Fibroblast of skin of scalp (primary cell): ENCODE measurements at regions not wholly inside any gene's neighbourhood (a gene's known extent, or its start where the extent isn't known, plus 50 kb on each side); places are given as distances from the start of the nearest gene placed in this dataset.

Source experiments
- DNase-seq: peaks from one replicate; pipeline ENCODE4 v3.0.0-alpha.2; 2013

DNA sequence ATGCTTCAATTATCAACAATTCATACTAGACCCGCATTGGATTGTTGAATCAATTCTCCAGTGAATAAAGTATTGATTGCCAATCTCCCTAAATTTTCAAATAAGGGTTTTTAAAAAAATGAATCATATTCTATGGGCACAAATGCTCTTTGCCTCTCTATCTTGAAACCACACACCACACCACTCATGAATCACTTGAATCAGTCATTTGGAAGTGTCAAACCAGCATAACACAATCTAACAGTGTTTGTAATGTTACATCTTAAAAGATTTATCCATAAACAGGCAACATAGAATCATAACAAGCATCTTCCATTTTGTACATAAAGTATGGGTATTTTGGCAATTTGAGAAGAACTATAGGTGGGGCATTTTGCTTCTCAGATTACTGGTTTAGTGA is 219.5 kb upstream of the MIR17HG start:
- DNase-seq = no peak

DNA sequence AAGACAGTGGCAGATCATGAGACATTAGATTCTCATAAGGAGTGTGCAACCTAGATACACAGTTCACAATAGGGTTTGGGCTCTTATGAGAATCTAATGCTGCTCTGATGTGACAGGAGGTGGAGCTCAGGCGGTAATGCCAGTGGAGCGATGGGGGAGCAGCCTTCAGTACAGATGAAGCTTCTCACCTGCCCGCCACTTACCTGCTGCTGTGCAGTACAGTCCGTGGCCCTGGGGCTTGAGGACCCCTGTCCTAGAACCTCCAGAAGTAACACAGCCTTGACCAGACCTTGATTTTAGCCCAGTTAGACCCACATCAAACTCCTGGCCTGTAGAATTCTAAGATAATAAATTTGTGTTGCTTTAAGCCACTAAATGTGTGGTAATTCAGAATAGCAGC is 215.1 kb upstream of the MIR17HG start:
- DNase-seq = no peak

GRCh38 chr13:91132786-91133185 is 214.7 kb upstream of the MIR17HG start:
- peak; percentile 30 for DNase-seq

DNA sequence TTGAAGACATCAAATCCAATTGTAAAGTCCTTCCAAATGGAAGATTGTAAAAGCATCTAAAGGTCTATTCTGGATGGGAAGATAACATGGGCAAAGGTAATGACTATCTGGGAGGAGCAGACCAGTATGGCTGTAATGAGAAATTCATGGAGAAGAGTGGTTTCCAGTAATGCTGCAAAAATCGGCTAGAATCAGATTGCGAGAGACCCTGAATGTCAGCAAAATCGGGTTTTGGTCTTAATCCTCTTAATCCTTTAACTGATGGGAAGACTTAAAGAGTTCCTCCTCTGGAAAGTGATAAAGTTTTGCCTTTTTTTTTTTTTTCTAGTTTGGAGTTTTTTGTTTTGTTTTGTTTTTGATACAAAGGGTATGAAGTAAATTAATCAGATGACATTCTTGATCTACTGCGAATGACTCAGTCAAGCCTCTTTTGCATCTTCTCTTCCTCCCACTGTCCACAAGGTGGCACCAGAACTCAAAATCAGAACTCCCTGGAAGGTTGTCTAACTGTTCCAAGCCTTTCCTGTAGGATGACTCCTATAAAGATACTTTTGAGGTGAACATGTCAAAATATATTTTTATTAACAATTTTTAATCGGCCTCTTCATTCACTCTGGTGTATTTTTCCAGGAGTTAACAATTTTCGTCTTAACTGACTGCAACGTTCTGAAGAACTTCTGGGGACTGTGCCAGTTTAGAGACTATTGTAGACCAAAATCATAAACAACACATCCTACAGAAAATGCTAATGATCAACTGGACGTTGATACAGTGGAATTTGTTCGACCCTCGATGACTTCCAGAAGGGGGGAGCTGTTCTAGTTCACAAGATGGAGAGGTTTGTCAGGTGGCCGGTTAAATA is 213.3 kb upstream of the MIR17HG start:
- DNase-seq = peak; percentile 77

GRCh38 chr13:91134803-91135184 is 212.7 kb upstream of the MIR17HG start:
- DNase-seq = no peak

DNA sequence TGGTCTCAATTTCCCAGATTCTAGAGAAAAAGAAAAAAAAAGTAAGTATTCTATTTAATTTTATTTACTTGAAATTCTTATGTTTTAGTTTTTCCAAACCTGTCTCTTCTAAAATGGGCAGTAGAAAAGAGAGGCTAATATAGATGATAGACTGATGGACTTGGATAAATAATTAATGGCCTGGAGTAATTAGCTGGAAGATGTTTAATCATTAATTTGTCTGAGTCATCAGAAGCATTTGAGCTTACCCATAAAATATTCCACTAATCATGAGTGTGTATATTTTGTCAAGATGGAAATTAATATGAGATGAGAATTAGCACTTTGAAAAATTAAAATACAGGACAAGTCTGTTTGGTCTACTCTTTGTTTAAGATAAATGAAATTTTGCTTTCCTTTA is 212.1 kb upstream of the MIR17HG start:
- DNase-seq = no peak

DNA sequence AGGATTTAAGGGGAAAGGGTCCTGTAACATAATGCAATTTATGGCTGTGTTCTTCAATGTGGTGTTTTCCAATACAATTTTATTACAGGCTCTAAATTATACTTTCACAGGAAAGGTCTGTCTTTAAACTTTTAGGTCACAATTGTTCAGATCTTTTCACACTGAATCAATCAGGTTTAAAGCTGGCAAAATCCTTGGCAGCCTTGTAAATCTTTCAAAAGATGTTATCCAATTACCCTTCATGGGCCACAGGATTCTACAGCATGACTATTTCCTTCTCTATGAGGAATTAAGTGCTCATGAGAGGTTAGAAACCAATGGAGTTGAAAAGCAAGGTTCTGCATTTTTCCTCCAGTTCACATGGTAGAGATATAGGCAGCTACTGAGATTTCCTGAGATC is 211.5 kb upstream of the MIR17HG start:
- no peak for DNase-seq

- DNase-seq = no peak
Observed at GRCh38 chr13:91136806-91137205, 210.7 kb upstream of the MIR17HG start.

GRCh38 chr13:91139232-91139631 is 208.3 kb upstream of the MIR17HG start:
- DNase-seq = no peak

DNA sequence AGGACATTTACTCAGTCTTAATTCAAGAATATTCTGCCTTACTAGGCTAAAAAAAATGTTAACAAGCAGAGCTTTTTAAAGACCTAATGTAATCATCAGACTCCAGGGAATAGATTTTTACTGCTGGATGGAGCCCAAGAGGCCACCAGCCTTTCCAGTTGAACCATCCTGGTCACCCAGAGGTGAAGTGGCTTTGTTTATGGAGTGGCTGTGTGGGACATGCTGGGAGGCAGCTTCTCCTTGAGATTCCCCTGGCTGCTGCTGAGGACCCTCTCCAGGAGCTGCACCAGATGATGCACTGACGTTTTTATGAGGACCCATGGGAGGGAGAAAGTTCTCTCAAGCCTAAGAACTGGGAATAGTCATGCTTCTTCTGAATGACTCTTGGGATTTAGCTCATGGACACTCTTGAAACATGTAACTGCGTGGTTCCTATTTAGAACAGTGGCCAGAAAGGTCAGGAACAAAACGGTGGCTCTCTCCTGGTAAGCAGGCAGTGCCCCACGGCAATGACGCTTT is 205.9 kb upstream of the MIR17HG start:
- peak; percentile 60 for DNase-seq

DNA sequence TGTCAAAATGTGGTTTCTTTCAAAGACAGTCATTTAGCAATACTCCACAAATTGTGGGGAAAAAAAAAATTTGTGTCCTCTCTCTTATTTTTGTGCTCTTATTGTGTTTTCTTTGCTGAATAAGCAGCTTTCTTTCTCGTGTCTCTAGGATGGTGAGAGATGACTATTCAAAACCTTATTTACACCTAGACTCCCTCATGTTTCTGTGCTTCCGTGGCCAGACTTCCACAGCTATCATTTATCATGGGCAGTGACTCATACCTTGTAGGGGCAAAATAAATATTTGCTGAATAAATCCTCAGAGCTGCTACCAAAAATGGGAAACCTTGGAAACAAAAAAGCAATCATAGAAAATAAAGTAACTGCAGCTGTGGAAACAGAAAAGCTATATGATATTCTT is 204.9 kb upstream of the MIR17HG start:
- peak; percentile 89 for DNase-seq

DNA sequence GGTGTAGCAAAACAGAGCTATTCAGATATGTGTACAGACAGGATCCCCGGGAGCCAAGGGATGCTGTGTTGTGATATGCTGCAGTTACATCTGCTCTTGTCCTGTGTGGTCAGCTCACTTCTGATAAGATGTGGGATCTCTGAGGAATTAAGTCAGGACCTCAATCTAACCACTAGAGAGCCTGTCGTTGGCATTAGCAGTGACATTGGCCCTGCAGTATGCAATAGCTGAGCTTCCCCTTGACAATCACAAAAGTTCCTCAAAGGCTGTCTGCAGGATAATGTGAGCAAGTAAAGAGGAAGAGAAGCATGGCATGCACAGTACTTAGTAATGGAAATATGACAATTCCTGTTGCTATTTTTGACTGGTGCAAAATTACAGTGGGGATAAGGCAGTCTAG is 203.4 kb upstream of the MIR17HG start:
- peak; percentile 20 for DNase-seq

DNA sequence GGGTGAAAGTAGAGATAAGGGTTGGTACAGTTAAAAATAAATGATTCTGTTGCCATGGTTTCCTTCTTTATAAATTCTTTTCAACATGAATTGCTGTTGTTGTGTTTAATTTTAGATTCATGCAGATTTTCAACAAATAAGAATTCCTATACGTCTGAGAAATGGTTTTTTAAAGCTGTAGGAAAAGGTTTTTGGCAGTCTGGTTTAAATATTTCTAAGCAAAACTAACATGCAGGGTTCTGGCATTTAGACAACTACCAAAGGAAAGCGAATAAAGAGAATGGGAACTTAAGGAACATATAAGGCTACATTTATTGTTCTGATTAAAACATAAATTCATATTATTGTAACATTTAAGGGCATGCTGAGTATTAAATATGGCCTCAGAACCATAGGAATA is 203.0 kb upstream of the MIR17HG start:
- peak; percentile 4 for DNase-seq

- DNase-seq = peak; percentile 19
Observed at GRCh38 chr13:91145571-91146205, 201.8 kb upstream of the MIR17HG start.

DNA sequence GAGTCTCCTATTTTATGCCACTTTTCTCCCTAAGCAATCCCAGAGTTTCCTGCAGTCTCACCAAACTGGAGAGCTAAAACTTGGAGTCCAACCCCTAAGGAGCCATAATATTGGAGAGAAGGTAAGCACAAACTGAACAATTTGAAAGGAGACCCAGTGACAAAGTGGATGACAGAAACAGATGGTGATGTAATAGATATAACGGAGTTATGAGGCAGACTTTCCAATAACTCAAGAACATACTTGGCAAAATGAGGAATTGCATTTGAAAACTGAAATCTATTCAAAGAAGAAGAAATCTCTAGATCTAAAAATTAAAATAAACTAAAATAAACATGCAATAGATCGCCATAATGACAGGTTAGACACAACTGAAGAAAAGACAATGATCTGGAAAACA is 200.9 kb upstream of the MIR17HG start:
- DNase-seq = no peak

- DNase-seq = no peak
Observed at GRCh38 chr13:91148098-91148497, 199.4 kb upstream of the MIR17HG start.

DNA sequence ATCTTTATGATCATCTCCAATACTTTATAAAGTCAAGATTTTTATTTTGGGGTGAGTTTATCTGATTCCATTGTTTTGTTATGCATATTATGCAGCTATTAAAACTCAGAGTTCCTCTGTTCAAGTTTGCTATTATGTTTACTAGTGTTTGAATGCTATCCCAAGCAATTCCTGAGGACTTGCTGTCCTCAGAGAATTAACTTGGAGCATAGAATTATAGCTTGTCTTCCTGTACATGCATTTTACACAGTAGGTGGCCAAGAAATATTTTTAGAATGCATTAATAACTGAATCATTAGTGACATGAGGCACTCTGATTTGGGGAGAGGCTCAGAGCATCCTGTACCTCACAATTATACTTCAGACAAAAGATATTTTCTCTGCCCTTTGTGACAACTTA is 195.6 kb upstream of the MIR17HG start:
- peak; percentile 6 for DNase-seq

DNA sequence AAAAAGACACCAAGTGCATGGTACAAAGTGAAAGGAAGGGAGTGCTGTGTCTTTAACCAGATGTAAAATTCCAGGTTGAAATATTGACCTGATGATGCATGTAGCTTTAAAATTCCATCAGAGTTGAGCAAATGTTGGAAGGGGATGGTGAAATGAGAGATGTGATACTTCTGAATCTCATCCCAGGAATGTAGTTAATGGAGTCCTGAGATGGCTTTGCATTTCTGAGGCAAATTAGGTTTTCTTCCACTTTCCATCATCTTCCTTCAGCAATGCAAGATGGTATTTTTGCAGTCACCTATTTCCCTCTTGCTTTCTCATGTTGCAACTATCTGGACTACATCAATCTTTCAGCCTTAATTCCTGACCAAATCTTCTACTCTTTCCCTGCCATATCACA is 194.1 kb upstream of the MIR17HG start:
- peak; percentile 63 for DNase-seq

GRCh38 chr13:91154558-91155353 is 192.7 kb upstream of the MIR17HG start:
- peak; percentile 55 for DNase-seq

- DNase-seq = no peak
Observed at GRCh38 chr13:91155512-91156114, 191.9 kb upstream of the MIR17HG start.

DNA sequence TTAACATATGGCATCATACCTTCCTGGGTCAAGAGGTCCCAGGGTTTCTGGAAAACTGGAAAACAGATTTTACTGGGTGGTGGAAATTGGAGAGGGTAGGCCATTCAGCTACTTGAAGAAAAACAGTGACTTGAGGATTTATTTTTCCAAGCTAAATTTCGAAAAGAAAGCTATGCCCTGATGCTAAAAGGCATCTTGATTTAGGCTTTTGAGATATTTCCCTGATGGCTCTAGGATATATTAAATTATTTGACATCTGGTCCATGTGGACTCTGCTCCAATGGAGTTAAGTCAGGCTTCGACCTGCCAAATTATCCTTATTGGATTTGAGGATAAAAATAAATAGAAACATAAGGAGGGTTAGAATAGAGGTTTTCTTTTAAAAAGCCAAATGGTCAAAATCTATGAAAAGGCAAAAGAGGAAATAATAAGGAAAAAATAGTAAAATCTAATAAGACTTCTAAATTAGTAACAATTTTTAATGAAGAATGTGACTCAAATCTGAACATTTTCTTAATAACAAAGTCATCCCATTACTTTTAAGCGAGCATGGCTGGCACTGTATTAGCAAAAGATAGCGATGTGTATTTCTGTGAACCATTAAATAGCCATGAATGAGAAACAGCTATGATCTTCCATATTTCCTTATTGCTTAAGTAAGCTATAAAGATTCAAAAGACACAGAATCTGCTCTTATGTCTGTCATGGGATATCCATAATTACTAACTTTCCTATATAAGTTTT is 190.0 kb upstream of the MIR17HG start:
- DNase-seq = no peak

GRCh38 chr13:91158017-91158395 is 189.5 kb upstream of the MIR17HG start:
- DNase-seq = peak; percentile 21
